ENCODE measurements at regions not wholly inside any gene's neighbourhood (a gene's known extent, or its start where the extent isn't known, plus 50 kb on each side); places are given as distances from the start of the nearest gene placed in this dataset.
"Not testable (repeated sequence)": the region's sequence is repeated elsewhere in the genome, so short reads cannot be mapped to it uniquely, and the experiment has no call there.

DNA sequence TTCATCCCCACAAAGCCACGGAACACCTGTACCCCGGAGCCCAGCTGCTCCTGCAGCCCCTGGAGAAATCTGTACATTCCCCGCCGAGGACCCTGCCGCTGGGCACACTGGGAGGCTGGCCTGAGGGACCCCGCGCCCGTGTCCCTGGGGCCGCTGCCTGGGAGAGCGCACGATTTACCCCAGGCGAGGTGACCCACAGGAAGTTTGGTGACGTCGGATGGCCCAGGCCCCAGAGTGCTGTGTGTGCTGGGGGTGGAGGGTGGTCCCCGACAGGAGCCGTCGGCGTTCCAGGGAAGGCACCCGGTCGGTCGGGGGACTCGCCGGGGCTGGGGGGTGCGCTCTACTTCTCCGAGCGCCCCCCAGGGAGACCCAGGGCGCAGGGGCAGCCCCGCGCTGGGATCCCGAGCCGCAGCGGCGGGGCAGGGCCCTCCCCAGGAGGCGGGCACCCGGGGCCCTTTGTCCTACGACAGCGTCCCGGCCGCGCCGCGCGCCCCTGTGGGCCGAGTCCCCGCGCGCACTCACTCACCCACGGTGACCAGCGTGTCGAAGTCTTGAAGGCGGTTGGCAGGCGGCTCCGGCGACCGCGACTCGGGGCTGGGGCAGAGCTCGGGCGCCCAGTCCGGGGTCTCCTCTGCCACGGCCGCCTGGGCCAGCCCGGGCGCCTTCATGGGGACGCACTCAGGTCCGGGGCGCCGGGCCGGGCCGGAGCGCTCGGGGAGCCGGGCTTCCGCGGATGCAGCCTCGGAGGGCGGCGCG lies 206.4 kb upstream of the PRKX start:
- not testable (repeated sequence) for DNase-seq (ENCODE audit: low read depth)

DNA sequence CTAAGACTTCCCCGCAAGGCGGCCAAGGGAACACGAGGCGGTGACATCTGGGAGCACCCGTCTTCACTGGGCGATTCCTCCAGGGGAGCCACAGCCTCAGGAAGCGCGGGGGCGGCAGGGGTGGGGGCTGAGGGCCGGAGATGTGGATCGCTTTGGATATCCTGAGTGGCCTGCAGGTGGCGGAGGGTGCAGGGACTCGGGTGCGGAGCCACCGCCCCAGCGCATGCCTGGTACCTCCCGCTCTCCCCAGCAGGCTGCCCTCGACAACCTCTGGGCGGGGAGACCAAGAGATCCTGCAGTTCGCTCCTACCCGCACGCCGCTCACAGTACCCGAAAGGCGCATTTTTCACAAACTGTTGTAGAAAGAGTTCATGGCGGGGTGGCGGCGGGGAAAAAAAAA lies 201.4 kb upstream of the PRKX start:
- DNase-seq (ENCODE audit: low read depth), result not testable (repeated sequence)

DNA sequence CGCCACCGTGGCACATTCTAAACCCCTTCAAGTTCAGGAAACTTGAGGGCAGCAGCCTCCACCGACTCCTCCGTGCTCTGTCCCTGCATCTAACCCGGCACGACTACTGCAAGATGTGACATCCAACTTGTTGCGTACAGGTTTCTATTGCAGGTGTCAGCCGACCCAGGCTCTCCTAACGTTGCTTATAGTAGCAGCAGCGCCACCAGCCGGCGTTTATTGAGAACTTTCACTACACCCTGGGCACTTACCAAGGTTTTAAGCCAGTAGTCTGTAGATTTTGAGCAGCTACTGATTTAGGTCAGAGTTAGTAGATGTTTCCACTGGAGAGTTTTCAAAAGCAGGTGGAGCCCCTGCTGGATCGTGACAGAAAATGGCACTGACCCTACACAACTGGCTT lies 200.6 kb upstream of the PRKX start:
- DNase-seq (ENCODE audit: low read depth), result not testable (repeated sequence)

DNA sequence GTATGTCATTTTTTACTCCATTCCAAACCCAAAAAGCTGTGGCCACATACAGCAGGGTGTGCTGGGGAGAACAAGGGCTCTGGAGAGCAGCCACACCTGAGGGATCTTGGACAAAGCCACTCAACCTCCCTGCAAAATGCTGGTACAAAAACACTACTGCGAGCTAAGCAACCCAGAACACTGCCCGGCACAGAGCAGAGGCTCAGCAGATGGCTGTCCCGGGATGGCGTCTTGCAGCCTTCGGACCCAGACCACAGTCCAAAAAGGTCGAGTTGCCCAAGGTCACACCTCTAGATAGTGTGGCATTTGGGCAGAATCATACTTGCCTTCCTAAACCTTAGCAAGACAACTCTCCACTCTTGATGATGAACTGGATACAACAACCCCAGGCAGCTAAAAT lies 197.6 kb upstream of the PRKX start:
- DNase-seq (ENCODE audit: low read depth), result not testable (repeated sequence)

DNA sequence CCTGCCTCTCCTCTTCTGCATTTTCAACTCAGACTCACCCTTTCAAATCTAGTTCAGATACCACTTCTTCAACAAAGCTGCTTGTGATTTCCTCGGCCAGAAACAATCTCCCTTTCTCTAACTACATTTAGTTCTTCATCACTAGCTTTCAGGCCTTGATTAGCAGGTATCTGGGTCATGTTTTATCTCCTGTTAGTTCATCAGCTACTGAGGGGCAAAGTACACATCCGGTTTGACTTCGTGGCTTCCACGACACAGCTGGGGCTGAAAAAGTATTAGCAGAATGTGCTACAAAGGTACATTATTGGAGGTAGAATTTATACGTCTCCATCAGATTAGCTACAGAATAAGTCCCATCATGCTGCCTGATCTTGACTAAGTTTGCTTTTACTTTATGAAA lies 197.2 kb upstream of the PRKX start:
- not testable (repeated sequence) for DNase-seq (ENCODE audit: low read depth)

DNA sequence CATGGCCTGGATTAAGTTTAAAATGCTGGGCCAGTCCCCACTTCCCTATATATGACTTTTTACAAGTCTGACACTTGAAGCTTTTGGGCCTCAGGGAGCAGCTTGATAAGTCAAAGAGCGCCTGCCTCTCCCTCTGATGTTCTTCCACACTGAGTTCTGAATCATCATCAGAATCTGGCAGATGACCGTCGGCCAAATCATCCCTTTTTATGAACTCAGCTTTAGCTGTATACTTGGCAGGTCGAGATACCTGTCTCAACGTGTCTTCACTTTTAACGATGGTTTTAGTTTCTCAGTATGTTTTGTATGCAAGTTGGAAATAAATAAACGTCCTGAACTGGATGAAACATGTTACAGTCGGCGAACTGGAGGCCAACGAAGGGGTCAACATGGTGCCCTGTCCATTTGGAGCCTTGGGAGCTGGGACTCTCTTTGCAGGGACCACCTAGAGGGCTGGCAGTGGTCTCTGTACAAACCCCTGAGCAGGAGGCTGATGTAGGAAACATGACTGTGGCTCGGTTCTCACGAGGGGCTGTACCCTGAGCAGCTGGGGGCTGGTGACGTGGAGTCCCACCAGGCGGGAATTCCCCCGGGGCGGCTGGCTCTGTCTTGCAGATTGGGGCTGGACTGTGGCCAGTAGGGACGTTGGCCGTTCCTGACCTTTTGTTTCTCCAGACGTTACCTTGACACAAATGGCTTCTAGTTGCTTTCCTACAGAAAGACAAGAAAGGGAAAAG lies 192.2 kb upstream of the PRKX start:
- DNase-seq (ENCODE audit: low read depth), result not testable (repeated sequence)

DNA sequence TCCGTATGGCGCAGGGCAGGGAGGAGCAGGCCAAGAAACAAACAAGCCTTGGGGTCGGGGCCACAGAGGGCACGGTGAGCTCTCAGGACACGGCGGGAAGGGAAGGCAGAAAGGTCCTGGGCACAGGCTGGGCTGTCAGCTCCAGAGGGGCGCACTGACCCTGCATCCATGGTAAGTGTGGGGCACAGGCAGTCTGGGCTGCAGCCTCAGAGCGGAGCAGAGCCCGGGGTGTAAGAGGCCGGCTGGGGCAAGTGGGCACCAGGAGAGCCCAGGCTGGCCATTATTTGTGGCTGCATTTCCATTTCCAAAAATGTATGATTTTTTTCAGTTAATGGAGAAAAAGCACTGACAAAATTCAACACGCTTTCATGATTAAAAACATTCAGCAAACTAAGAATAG lies 188.8 kb upstream of the PRKX start:
- DNase-seq (ENCODE audit: low read depth), result not testable (repeated sequence)

DNA sequence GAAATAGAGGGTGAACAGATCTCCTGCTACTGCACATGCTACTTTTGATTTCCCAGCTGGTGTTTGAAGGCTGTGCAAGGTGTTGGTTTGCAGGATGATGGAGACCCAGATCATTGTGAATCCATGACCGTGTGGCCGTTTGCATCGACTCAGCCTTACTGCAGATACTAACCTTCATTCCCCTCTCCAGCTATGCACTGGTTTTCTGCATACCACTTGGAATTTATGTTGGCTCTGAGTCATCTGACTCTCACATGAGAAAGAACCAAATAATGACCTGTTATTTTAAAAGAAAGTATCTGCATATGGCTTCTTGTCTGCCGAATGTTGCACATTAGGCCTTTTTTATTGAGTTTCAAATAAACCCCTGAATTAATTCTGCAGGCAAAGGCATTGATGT lies 183.3 kb upstream of the PRKX start:
- not testable (repeated sequence) for DNase-seq (ENCODE audit: low read depth)

DNA sequence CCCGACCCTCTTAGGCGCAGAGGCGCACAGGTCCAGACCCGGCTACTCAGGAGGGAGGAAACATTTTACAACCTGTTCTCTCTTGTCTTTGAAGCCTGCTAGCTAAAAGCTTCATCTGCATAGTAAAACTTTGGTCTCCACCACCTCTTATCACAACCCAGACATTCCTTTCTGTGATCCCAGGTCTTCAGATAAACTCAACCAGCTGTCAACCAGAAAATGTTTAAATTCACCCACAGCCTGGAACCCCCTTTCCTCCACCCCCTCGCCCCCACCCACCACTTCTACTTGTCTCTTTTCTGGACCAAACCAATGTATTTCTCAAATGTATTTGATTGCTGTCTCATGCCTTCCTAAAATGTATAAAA lies 169.1 kb upstream of the PRKX start:
- not testable (repeated sequence) for DNase-seq (ENCODE audit: low read depth)

DNA sequence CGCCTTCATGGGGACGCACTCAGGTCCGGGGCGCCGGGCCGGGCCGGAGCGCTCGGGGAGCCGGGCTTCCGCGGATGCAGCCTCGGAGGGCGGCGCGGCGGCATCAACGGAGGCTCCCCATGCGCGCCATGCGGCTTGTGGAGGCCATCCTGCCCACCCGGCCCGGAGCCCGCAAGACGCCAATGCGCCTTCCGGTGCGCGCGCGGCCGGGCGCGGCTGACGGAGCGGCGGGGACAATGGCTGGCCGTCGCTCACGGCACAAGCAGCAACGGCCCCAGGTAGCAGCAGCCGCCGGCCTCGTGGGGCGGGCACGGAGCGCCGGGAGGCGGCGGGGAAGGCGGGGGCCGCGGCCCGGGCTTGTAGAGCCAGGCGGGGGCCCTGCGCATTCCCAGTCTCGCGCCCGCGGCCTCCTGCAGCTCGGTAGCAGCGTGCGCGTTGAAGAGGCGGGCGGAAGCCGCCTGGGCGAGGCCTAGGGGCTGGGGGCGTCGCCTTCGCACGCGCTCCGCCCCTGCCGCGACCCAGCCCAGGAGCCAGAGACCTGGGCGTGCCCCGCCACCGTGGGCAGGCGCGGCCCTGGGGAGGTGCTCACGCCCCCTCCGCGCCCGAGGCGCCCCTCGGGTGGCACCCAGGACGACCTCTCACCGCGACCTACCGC lies 168.6 kb upstream of the PRKX start:
- DNase-seq (ENCODE audit: low read depth), result not testable (repeated sequence)

DNA sequence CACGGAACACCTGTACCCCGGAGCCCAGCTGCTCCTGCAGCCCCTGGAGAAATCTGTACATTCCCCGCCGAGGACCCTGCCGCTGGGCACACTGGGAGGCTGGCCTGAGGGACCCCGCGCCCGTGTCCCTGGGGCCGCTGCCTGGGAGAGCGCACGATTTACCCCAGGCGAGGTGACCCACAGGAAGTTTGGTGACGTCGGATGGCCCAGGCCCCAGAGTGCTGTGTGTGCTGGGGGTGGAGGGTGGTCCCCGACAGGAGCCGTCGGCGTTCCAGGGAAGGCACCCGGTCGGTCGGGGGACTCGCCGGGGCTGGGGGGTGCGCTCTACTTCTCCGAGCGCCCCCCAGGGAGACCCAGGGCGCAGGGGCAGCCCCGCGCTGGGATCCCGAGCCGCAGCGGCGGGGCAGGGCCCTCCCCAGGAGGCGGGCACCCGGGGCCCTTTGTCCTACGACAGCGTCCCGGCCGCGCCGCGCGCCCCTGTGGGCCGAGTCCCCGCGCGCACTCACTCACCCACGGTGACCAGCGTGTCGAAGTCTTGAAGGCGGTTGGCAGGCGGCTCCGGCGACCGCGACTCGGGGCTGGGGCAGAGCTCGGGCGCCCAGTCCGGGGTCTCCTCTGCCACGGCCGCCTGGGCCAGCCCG lies 167.9 kb upstream of the PRKX start:
- DNase-seq (ENCODE audit: low read depth), result not testable (repeated sequence)

DNA sequence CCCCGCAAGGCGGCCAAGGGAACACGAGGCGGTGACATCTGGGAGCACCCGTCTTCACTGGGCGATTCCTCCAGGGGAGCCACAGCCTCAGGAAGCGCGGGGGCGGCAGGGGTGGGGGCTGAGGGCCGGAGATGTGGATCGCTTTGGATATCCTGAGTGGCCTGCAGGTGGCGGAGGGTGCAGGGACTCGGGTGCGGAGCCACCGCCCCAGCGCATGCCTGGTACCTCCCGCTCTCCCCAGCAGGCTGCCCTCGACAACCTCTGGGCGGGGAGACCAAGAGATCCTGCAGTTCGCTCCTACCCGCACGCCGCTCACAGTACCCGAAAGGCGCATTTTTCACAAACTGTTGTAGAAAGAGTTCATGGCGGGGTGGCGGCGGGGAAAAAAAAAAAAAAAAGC lies 162.9 kb upstream of the PRKX start:
- not testable (repeated sequence) for DNase-seq (ENCODE audit: low read depth)

DNA sequence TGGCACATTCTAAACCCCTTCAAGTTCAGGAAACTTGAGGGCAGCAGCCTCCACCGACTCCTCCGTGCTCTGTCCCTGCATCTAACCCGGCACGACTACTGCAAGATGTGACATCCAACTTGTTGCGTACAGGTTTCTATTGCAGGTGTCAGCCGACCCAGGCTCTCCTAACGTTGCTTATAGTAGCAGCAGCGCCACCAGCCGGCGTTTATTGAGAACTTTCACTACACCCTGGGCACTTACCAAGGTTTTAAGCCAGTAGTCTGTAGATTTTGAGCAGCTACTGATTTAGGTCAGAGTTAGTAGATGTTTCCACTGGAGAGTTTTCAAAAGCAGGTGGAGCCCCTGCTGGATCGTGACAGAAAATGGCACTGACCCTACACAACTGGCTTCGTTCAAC lies 162.2 kb upstream of the PRKX start:
- not testable (repeated sequence) for DNase-seq (ENCODE audit: low read depth)

DNA sequence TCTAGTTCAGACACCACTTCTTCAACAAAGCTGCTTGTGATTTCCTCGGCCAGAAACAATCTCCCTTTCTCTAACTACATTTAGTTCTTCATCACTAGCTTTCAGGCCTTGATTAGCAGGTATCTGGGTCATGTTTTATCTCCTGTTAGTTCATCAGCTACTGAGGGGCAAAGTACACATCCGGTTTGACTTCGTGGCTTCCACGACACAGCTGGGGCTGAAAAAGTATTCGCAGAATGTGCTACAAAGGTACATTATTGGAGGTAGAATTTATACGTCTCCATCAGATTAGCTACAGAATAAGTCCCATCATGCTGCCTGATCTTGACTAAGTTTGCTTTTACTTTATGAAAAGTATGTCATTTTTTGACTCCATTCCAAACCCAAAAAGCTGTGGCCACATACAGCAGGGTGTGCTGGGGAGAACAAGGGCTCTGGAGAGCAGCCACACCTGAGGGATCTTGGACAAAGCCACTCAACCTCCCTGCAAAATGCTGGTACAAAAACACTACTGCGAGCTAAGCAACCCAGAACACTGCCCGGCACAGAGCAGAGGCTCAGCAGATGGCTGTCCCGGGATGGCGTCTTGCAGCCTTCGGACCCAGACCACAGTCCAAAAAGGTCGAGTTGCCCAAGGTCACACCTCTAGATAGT lies 158.9 kb upstream of the PRKX start:
- DNase-seq (ENCODE audit: low read depth), result not testable (repeated sequence)

DNA sequence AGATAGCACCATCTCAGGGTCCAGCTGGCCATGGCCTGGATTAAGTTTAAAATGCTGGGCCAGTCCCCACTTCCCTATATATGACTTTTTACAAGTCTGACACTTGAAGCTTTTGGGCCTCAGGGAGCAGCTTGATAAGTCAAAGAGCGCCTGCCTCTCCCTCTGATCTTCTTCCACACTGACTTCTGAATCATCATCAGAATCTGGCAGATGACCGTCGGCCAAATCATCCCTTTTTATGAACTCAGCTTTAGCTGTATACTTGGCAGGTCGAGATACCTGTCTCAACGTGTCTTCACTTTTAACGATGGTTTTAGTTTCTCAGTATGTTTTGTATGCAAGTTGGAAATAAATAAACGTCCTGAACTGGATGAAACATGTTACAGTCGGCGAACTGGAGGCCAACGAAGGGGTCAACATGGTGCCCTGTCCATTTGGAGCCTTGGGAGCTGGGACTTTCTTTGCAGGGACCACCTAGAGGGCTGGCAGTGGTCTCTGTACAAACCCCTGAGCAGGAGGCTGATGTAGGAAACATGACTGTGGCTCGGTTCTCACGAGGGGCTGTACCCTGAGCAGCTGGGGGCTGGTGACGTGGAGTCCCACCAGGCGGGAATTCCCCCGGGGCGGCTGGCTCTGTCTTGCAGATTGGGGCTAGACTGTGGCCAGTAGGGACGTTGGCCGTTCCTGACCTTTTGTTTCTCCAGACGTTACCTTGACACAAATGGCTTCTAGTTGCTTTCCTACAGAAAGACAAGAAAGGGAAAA lies 153.8 kb upstream of the PRKX start:
- DNase-seq (ENCODE audit: low read depth), result not testable (repeated sequence)

DNA sequence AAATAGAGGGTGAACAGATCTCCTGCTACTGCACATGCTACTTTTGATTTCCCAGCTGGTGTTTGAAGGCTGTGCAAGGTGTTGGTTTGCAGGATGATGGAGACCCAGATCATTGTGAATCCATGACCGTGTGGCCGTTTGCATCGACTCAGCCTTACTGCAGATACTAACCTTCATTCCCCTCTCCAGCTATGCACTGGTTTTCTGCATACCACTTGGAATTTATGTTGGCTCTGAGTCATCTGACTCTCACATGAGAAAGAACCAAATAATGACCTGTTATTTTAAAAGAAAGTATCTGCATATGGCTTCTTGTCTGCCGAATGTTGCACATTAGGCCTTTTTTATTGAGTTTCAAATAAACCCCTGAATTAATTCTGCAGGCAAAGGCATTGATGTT lies 144.9 kb upstream of the PRKX start:
- not testable (repeated sequence) for DNase-seq (ENCODE audit: low read depth)

DNA sequence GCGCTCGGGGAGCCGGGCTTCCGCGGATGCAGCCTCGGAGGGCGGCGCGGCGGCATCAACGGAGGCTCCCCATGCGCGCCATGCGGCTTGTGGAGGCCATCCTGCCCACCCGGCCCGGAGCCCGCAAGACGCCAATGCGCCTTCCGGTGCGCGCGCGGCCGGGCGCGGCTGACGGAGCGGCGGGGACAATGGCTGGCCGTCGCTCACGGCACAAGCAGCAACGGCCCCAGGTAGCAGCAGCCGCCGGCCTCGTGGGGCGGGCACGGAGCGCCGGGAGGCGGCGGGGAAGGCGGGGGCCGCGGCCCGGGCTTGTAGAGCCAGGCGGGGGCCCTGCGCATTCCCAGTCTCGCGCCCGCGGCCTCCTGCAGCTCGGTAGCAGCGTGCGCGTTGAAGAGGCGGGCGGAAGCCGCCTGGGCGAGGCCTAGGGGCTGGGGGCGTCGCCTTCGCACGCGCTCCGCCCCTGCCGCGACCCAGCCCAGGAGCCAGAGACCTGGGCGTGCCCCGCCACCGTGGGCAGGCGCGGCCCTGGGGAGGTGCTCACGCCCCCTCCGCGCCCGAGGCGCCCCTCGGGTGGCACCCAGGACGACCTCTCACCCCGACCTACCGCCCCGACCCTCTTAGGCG lies 130.2 kb upstream of the PRKX start:
- DNase-seq (ENCODE audit: low read depth), result not testable (repeated sequence)

DNA sequence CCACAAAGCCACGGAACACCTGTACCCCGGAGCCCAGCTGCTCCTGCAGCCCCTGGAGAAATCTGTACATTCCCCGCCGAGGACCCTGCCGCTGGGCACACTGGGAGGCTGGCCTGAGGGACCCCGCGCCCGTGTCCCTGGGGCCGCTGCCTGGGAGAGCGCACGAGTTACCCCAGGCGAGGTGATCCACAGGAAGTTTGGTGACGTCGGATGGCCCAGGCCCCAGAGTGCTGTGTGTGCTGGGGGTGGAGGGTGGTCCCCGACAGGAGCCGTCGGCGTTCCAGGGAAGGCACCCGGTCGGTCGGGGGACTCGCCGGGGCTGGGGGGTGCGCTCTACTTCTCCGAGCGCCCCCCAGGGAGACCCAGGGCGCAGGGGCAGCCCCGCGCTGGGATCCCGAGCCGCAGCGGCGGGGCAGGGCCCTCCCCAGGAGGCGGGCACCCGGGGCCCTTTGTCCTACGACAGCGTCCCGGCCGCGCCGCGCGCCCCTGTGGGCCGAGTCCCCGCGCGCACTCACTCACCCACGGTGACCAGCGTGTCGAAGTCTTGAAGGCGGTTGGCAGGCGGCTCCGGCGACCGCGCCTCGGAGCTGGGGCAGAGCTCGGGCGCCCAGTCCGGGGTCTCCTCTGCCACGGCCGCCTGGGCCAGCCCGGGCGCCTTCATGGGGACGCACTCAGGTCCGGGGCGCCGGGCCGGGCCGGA lies 129.5 kb upstream of the PRKX start:
- peak; percentile 12 for DNase-seq (ENCODE audit: low read depth)

DNA sequence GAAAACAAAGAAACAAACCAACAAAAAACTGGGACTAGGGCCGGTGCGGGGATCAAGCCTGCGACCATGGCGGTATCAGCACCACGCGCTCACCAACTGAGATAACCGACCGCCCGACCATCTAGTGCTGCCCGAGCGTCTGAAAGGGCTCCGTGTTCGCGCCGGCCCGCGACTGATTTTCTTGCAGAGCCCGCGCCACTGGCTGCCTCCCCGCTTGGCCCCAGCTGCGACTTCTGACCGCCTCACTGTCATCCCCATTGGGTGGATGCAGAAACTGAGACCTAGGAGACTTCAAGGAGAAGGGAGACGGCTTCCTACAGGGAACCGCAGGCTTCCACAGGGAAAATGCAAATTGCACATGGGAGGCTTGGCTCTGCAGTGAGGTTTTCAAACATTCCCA lies 125.3 kb upstream of the PRKX start:
- DNase-seq (ENCODE audit: low read depth), result not testable (repeated sequence)

All from activated gamma-delta T cell treated with anti-CD3 and anti-CD28 coated beads, Interleukin-2, amount 50 U/mL, for 16 hours (primary cell).